SHP77 (cell line): ENCODE measurements at regions not wholly inside any gene's neighbourhood (a gene's known extent, or its start where the extent isn't known, plus 50 kb on each side); places are given as distances from the start of the nearest gene placed in this dataset.

Source experiments
- DNase-seq, 2 experiments: peaks; one replicate each; lab custom pipeline; 2025; lab: John Stamatoyannopoulos, UW

DNA sequence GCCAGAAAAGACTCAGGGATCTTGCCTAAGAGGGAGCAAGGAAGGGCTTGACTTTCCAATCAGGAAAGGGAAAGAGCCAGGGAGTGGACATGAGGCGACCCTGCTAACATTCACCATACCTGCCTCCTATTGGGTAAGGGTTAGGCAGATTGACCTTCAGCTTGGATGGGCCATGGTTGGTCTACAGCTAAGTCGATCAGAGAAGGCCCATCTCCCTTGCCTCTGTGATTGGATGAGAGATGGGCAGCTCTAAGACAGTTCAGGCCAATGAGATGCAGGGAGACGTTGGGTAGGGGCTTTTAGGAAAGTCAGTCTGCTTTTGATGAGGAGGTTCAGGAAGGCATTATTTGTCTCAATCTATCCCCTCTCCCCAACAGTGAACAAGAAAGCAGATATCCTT, 135.0 kb upstream of the STC2 start:
- no peak for DNase-seq

- no peak for DNase-seq
Observed at GRCh38 chr5:173458828-173459609, 130.8 kb upstream of the STC2 start.

DNA sequence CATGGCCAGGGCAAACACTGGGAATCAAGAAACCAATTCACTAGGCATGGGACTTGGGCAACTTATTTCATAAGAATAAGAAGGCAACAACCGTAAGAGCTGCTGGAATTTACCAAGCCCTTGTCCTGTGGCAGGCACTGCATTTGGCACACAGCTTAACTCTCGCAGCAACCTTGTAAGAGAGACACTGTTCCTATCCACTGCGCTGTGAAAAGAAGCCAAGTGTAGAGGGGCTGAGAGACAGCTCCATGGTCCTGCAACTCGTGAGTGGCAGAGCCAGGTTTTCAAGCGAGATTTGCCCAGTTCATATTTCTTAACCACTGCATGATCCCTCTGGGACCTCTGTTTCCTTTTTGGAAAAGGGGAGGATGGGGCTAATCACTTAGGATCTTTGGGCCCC, 129.3 kb upstream of the STC2 start:
- DNase-seq, result no peak

DNA sequence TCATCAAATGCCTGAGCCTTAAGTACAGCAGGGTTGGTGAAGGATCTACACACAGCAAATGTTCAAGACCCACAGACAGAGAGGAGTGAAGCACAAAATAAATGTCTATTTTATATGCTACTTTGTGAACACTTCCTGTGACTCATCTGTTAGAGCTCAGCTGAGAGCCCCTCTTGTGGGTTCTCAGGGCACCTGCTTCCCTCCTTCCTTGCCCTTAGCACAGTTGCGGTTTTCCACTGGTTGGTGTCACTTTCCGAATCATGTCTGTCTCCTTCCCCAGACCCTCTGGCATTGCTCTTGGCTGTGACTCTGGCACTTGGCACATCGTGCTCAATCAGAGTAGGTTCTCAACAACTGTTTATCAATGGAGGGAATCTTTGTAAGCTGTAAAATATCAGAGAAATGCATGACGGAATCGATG, 128.5 kb upstream of the STC2 start:
- DNase-seq, result no peak

DNA sequence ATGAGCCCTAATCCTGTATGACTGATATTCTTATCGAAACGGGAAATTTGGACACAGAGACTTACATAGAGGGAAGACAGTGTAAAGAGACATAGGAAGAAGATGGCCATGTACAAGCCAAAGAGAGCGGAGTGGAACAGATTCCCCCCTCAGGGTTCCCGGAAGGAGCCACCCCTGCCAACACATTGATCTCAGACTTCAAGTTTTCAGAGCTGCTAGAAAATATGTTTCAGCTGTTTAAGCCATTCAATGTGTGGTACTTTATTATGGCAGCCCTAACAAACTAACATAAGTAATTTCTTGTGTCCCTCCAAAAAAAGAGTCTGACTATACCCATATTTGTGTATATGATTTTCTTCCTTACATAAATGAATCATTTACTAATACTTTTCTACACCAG, 128.0 kb upstream of the STC2 start:
- DNase-seq, result no peak

GRCh38 chr5:173455599-173455957, 127.4 kb upstream of the STC2 start:
- no peak for DNase-seq

GRCh38 chr5:173454736-173455598, 126.8 kb upstream of the STC2 start:
- no peak for DNase-seq

DNA sequence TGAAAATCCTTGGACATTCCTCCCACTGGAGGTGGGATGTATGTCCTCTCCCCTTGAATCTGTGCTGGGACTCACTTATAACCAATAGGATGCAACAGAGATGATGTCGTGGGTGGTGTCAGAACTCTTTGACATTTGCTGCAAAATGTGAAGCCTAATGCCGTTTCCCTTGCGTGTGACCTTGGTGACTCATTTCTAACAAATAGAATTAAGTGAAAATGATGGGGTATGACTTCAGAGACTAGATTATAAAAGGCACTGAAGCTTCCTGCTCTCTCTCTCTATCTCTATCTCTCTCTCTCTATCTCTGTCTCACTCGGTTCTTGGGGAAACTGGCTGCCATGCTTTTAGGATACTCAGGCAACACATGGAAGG, 126.1 kb upstream of the STC2 start:
- DNase-seq, result no peak

DNA sequence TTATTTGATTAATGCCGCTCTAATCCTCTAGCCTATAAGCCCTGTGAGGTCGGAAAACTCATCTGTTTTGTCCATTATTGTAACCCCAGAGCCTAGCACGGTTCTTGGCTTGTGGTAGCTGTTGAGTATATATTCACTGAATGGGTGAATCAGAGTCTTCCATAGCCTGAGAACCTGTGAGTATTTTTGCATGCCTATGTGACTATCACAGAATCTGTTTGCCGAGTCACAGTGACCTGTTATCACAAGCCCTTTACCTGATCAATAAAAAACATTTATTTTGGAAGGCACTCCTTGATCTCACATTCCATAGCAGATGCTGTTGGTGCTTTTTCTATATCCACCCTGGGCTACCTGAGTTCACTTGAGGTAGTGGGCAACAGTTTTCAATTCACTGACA, 125.0 kb upstream of the STC2 start:
- DNase-seq, result no peak

- peak in 1 of 2 experiments; percentile 44 for DNase-seq
Observed at GRCh38 chr5:173452119-173452905, 124.1 kb upstream of the STC2 start.

GRCh38 chr5:173451651-173452050, 123.4 kb upstream of the STC2 start:
- no peak for DNase-seq

GRCh38 chr5:173451031-173451430, 122.8 kb upstream of the STC2 start:
- DNase-seq, result peak; percentile 29 to 36

DNA sequence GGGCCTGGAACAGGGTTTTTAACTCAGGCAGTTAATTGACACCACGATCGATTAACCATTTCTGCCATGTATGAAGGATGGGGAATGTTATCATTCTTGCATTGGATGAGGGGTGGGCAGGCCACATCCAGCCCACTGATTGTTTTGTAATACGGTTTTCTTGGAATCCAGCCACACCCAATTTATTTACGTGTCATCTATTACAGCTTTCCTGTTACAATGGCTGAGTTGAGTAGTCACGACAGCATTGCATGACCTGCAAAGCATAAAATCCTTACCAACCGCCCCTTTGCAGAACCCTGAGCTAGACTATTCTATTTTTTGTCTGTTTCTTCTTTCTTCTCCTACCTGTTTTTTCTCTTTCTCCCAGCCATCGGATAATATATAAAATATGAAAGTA, 122.0 kb upstream of the STC2 start:
- DNase-seq, result no peak

DNA sequence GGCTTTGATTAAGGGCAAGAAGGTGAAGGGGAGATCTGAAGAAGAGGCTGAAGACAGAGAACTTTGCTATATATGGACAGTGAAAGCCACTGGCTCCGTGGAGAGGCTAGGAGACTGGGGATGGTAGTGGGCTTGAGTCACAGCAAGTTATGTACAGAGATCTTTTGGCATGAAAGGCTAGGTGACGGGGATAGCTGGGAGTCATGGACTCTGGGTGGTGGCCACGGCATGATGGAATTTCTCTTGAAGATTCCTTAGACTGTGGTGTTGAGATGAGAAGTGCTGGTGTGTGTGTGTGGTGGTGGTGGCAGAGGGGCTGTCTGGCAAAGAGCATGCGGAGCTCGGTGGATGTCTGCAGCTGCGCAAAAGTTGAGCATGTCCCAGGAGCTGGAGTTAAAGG, 120.6 kb upstream of the STC2 start:
- no peak for DNase-seq

DNA sequence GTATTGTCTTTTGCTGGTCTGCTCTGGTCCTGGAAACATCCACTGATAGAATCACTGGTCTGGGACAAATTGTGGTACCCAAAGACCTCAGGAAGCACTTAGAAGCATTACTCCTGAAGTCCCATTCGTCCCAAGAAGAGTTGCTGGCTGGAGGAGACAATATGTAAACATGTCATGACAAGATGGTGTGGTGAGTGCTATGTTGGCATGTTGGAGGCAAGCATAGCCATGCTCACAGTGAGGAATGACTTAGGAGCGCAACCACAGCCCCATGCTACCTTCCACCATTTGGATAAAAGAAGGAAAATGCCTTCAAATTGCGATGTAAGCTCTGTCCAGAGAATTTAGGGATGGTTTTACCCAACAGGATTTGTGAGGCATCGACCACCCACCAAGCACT, 115.8 kb upstream of the STC2 start:
- DNase-seq, result no peak

GRCh38 chr5:173441053-173441628, 112.9 kb upstream of the STC2 start:
- no peak for DNase-seq

DNA sequence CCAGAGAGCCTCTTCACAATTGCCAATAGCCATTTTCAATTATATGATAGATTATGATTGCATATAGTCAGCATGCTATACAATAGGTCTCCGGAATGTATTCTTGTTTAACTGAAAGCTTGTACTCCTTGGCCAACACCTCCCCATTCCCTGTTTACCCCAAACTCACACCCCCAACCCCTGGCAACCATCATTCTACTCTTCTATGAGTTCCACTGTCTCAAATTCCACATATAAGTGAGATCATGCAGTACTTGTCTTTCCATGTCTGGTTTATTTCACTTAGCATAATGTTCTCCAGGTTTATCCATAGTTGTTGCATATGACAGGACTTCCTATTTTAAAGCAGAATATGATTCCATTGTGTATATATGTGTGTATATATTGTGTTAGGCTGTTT, 110.7 kb upstream of the STC2 start:
- no peak for DNase-seq

DNA sequence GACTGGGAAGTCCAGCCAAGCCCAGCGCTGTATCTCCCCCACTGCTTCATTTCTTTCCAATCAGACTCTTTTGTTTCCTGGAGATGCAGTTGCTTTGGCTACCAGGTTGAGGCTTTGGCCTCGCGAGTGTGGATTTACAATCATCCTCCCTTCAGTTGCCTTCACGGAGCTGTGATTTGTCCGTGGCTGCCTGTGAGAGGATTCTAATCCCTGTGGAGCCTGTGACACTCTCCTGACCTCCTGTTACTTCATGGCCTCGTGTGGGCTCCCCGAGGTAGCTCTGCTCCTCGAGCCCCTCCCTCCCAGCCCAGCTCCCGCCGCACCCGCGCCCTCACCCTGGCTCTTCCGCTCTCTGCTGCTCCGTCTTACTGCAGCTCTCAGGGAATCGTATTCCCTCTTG, 107.2 kb upstream of the STC2 start:
- no peak for DNase-seq

GRCh38 chr5:173434270-173434669, 106.1 kb upstream of the STC2 start:
- DNase-seq, result no peak

- no peak for DNase-seq
Observed at GRCh38 chr5:173430394-173430793, 102.2 kb upstream of the STC2 start.

DNA sequence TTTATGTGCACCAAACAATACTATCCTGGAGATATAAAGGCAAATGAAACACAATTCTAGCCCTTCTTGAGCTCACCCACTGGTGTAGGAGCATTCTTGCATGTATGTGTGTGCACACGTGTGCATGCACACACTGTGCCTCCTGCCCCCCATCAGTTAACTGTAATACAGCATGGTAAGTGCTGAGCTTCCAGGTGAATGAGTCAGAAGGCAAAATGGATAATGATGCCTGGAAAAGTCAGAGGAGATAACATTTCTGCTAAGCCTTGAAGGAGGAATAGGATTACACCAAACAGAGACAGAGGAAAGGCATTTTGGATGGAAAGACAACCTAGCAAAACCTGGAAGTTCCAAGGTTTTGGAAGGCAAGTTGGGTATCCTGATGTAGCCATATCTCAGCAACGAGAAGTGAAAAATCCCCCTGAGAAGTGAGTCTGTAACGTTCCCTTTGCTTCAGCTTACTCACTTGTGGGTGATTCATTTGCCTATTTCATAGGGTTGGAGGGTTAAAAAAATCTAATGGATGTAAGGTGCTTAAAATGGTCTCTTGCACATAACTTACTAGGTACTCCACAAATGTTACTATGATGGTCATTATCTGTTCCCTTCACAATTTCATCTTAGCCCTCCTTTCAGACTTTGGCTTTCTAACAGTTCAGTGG, 101.4 kb upstream of the STC2 start:
- DNase-seq, result no peak
